Osteocyte (in vitro differentiated cells): ENCODE measurements at regions not wholly inside any gene's neighbourhood (a gene's known extent, or its start where the extent isn't known, plus 50 kb on each side); places are given as distances from the start of the nearest gene placed in this dataset.

Source experiments
- DNase-seq: peaks from one replicate; pipeline ENCODE4 v3.0.0; 2021; ENCODE audit warnings: mixed read lengths; ENCODE audit not compliant: unreplicated experiment; ENCODE audit errors: extremely low spot score
- H3K27ac Mint-ChIP-seq: one replicate; pipeline ENCODE4 v1.8.0; 2021; ENCODE audit warnings: mild to moderate bottlenecking, mixed read lengths; ENCODE audit not compliant: unreplicated experiment
- H3K27me3 Mint-ChIP-seq: one replicate; pipeline ENCODE4 v1.8.0; 2021; ENCODE audit warnings: mixed read lengths; ENCODE audit not compliant: unreplicated experiment
- H3K36me3 Mint-ChIP-seq: one replicate; pipeline ENCODE4 v1.8.0; 2021; ENCODE audit warnings: mixed read lengths; ENCODE audit not compliant: unreplicated experiment
- H3K4me1 Mint-ChIP-seq: one replicate; pipeline ENCODE4 v1.8.0; 2021; ENCODE audit warnings: mixed read lengths; ENCODE audit not compliant: unreplicated experiment
- H3K4me3 Mint-ChIP-seq: one replicate; pipeline ENCODE4 v1.8.0; 2021; ENCODE audit warnings: mild to moderate bottlenecking, moderate library complexity, mixed read lengths; ENCODE audit not compliant: unreplicated experiment
- H3K9me3 Mint-ChIP-seq: one replicate; pipeline ENCODE4 v1.8.0; 2021; ENCODE audit warnings: mixed read lengths; ENCODE audit not compliant: unreplicated experiment
- TF ChIP-seq, protein P1 (sequence below): fragments of 200-600 bp; sonication (generic); IDR thresholded peaks from 2 replicates; pipeline ENCODE4 v1.5.0; 2021; ENCODE audit warnings: antibody characterized with exemption, mild to moderate bottlenecking, moderate library complexity

GRCh38 chr2:9150568-9150900 is 56.1 kb upstream of the ASAP2 start:
- H3K4me3 Mint-ChIP-seq, result no peak overlapping the region
- peaks cover 20% of the 10 kb centered on the region for H3K4me1 Mint-ChIP-seq
- H3K36me3 Mint-ChIP-seq, result no peaks in the 10 kb centered on the region
- DNase-seq, result no peak
- no peaks in the 10 kb centered on the region for H3K27me3 Mint-ChIP-seq
- H3K9me3 Mint-ChIP-seq, result no peaks in the 10 kb centered on the region
- TF ChIP-seq, protein P1, sequence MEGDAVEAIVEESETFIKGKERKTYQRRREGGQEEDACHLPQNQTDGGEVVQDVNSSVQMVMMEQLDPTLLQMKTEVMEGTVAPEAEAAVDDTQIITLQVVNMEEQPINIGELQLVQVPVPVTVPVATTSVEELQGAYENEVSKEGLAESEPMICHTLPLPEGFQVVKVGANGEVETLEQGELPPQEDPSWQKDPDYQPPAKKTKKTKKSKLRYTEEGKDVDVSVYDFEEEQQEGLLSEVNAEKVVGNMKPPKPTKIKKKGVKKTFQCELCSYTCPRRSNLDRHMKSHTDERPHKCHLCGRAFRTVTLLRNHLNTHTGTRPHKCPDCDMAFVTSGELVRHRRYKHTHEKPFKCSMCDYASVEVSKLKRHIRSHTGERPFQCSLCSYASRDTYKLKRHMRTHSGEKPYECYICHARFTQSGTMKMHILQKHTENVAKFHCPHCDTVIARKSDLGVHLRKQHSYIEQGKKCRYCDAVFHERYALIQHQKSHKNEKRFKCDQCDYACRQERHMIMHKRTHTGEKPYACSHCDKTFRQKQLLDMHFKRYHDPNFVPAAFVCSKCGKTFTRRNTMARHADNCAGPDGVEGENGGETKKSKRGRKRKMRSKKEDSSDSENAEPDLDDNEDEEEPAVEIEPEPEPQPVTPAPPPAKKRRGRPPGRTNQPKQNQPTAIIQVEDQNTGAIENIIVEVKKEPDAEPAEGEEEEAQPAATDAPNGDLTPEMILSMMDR, result no peak
- no peak overlapping the region for H3K27ac Mint-ChIP-seq

DNA sequence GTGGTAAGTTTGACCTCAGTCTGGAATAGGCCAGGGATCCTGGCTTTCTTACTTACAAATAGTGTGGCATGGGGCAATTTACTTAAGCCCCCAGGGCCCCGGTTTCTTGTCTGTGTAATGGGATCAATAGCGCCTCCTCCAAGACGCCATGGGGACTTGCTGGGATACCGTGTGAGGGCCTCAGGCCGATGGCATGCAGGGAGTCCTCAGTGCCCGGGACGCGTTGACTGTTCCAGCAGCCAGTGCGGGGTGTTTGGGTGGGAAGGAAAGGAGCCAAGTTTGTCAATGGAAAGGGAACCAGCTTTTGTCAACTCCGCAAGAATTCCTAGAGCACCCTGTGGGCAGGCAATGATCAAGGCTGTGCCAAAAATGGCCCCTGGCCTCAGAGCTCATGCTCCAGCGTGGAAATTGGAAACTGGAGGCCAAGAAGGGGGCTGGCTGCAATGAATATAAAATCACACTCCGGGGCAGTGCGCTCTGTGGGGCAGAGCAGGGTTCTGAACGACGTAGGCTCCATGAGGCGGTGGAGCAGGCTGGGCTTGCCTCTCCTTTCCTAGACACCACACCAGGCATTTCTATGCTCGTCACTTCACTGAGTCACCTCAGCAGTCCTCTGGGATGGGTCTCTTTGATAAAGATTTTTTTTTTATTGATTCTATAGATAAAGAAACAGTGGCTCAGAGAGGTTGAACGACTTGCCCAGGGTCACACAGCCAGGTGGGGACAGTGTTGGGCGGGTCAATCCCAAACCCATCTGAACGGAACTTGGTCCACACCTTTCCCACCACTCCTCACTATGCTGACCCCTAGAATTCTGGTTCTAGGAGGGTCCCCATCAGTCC is 56.7 kb upstream of the ASAP2 start:
- no peak for DNase-seq
- TF ChIP-seq, protein P1, result no peak
- Mint-ChIP-seq H3K36me3 (no peaks in the 10 kb centered on the region), H3K27ac (no peak overlapping the region), H3K27me3 (no peaks in the 10 kb centered on the region), H3K4me3 (no peak overlapping the region), H3K4me1 (peaks cover 24% of the 10 kb centered on the region), H3K9me3 (no peaks in the 10 kb centered on the region)

GRCh38 chr2:9149388-9149660 is 57.3 kb upstream of the ASAP2 start:
- H3K4me3 Mint-ChIP-seq, result no peak overlapping the region
- H3K27ac Mint-ChIP-seq, result no peak overlapping the region
- peaks cover 30% of the 10 kb centered on the region for H3K4me1 Mint-ChIP-seq
- no peaks in the 10 kb centered on the region for H3K36me3 Mint-ChIP-seq
- no peak for DNase-seq
- H3K27me3 Mint-ChIP-seq, result no peaks in the 10 kb centered on the region
- H3K9me3 Mint-ChIP-seq, result no peaks in the 10 kb centered on the region
- TF ChIP-seq, protein P1, result no peak

- DNase-seq, result no peak
- peaks cover 31% of the 10 kb centered on the region for H3K4me1 Mint-ChIP-seq
- no peaks in the 10 kb centered on the region for H3K9me3 Mint-ChIP-seq
- H3K27me3 Mint-ChIP-seq, result no peaks in the 10 kb centered on the region
- TF ChIP-seq, protein P1, result no peak
- no peak overlapping the region for H3K4me3 Mint-ChIP-seq
- no peak overlapping the region for H3K27ac Mint-ChIP-seq
- H3K36me3 Mint-ChIP-seq, result no peaks in the 10 kb centered on the region
Observed at GRCh38 chr2:9146646-9147045, 60.0 kb upstream of the ASAP2 start.

DNA sequence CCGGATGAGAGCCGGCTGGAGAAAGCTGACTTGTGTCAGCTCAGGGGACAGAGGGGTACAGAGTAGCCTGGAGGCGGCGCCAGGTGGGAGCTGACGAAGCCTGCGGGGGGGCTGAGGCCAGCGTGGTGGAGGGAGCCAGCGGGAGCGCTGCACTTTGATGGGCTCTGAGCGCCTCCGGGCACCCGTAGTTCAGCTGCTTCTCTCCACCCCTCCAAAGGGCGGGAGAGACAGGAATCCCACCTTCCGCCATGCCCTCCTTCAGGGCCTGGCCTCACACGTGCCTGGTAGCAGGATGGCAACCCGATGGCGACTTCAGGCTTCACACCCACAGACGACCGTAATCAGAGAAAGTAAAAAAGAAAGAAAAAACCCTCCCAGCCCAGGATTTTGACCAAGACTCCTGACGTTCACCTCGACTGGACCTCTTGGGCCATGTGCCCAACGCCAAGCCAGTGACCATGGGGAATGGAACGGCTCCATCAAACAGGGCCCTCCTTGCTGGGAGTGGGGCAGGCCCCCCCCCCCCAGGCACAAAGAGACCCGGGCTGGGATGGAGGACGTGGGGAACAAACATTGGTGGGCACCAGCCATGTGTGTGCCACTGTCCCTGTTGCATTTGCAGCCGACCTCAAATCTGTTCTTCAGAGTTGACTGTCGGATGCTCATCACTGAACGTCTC is 60.7 kb upstream of the ASAP2 start:
- TF ChIP-seq, protein P1, result no peak
- Mint-ChIP-seq H3K27ac (no peak overlapping the region), H3K4me3 (no peak overlapping the region), H3K9me3 (no peaks in the 10 kb centered on the region), H3K27me3 (no peaks in the 10 kb centered on the region), H3K4me1 (peaks cover 31% of the 10 kb centered on the region), H3K36me3 (no peaks in the 10 kb centered on the region)
- DNase-seq, result no peak
